PFSK-1 (cell line): ENCODE measurements at regions not wholly inside any gene's neighbourhood (a gene's known extent, or its start where the extent isn't known, plus 50 kb on each side); places are given as distances from the start of the nearest gene placed in this dataset.

Experiments used
- POLR2AphosphoS5 ChIP-seq: IDR thresholded peaks from 2 replicates; pipeline ENCODE4 v1.6.1; 2012; ENCODE audit warnings: low read depth, mild to moderate bottlenecking, control low read depth, low read length, moderate library complexity
- SIN3A ChIP-seq: IDR thresholded peaks from 2 replicates; pipeline ENCODE4 v1.6.1; 2012; ENCODE audit warnings: mild to moderate bottlenecking, low read length, moderate library complexity, borderline replicate concordance; ENCODE audit not compliant: insufficient read depth
- TAF1 ChIP-seq: IDR thresholded peaks from 2 replicates; pipeline ENCODE4 v1.6.1; 2012; ENCODE audit warnings: low read length, control low read depth, borderline replicate concordance; ENCODE audit not compliant: insufficient read depth
- TF ChIP-seq, protein P1 (sequence below), 2 experiments: IDR thresholded peaks; 2 replicates each; pipeline versions ENCODE4 v1.6.1 to v1.8.0; 2011 to 2012; ENCODE audit warnings: low read depth in 2 of 2, low read length in 2 of 2, control low read depth in 1 of 2, inconsistent platforms in 1 of 2, mild to moderate bottlenecking in 1 of 2, moderate library complexity in 1 of 2; ENCODE audit not compliant: insufficient read depth in 1 of 2

DNA sequence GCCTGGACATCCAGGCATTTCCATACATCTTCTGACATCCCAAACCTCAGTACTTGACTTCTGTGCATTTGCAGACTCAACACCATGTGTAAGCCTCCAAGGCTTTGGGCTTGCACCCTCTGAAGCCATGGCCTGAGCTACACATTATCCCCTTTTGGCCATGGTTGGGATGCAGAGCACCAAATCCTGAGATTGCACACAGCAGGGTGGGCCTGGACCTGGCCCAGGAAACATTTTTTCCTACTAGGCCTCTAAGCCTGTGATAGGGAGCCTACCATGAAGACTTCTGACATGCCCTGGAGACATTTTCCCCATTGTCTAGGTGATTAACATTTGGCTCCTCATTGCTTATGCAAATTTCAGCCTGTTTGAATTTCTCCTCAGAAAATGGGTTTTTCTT lies 853.4 kb upstream of the SPRY2 start:
- TF ChIP-seq SIN3A (no peak), POLR2AphosphoS5 (no peak), TAF1 (no peak)
- TF ChIP-seq, protein P1, sequence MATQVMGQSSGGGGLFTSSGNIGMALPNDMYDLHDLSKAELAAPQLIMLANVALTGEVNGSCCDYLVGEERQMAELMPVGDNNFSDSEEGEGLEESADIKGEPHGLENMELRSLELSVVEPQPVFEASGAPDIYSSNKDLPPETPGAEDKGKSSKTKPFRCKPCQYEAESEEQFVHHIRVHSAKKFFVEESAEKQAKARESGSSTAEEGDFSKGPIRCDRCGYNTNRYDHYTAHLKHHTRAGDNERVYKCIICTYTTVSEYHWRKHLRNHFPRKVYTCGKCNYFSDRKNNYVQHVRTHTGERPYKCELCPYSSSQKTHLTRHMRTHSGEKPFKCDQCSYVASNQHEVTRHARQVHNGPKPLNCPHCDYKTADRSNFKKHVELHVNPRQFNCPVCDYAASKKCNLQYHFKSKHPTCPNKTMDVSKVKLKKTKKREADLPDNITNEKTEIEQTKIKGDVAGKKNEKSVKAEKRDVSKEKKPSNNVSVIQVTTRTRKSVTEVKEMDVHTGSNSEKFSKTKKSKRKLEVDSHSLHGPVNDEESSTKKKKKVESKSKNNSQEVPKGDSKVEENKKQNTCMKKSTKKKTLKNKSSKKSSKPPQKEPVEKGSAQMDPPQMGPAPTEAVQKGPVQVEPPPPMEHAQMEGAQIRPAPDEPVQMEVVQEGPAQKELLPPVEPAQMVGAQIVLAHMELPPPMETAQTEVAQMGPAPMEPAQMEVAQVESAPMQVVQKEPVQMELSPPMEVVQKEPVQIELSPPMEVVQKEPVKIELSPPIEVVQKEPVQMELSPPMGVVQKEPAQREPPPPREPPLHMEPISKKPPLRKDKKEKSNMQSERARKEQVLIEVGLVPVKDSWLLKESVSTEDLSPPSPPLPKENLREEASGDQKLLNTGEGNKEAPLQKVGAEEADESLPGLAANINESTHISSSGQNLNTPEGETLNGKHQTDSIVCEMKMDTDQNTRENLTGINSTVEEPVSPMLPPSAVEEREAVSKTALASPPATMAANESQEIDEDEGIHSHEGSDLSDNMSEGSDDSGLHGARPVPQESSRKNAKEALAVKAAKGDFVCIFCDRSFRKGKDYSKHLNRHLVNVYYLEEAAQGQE (IDR thresholded peaks at IDR 0.05; ENCODE audit: insufficient read depth in 1 of 2, low read depth in 2 of 2, low read length in 2 of 2) = no peak
